OCI-LY7 (cell line): ENCODE measurements at regions not wholly inside any gene's neighbourhood (a gene's known extent, or its start where the extent isn't known, plus 50 kb on each side); places are given as distances from the start of the nearest gene placed in this dataset.

ENCODE experiments used
- BruUV-seq: library from RNA; stranded (reverse); fragments of 400-500 nt; replicated peaks from 2 replicates; lab custom pipeline; 2021; lab: Mats Ljungman, UMichigan
- CTCF ChIA-PET: fragments of 300-600 bp; sonication (Branson Sonifier 250); formaldehyde crosslinking; loops from one replicate; lab custom pipeline; 2022; ENCODE audit warnings: antibody characterized with exemption; ENCODE audit not compliant: unreplicated experiment; lab: Charles Lee
- POLR2A ChIA-PET: fragments of 300-600 bp; sonication (Branson Sonifier 250); formaldehyde crosslinking; loops from one replicate; lab custom pipeline; 2022; ENCODE audit warnings: antibody characterized with exemption; lab: Charles Lee
- DNase-seq: peaks from one replicate; pipeline ENCODE4 v3.0.0-alpha.2; 2015; ENCODE audit warnings: low spot score
- H2AFZ ChIP-seq: fragments of 200-600 bp; sonication (generic), shearing (Covaris generic); 2 replicates; pipeline ENCODE4 v1.6.1; 2014; ENCODE audit warnings: mild to moderate bottlenecking, antibody characterized with exemption, low read length, moderate library complexity
- H3K27ac ChIP-seq: fragments of 200-600 bp; sonication (generic); 2 replicates; pipeline ENCODE4 v1.5.1; 2014; ENCODE audit warnings: mixed run types, low read depth, mild to moderate bottlenecking, moderate library complexity, low read length, inconsistent platforms; ENCODE audit not compliant: poor library complexity, severe bottlenecking
- H3K36me3 ChIP-seq: fragments of 200-600 bp; sonication (generic); 2 replicates; pipeline ENCODE4 v1.6.1; 2014; ENCODE audit warnings: mild to moderate bottlenecking, antibody characterized with exemption, low read length, moderate library complexity, mixed read lengths; ENCODE audit not compliant: insufficient read depth
- H3K4me1 ChIP-seq: fragments of 200-600 bp; sonication (generic); 2 replicates; pipeline ENCODE4 v1.5.1; 2014; ENCODE audit warnings: mild to moderate bottlenecking, low read length; ENCODE audit not compliant: insufficient read depth, poor library complexity, severe bottlenecking
- H3K4me2 ChIP-seq: fragments of 200-600 bp; sonication (generic); 2 replicates; pipeline ENCODE4 v1.6.1; 2014; ENCODE audit warnings: mild to moderate bottlenecking, low read length
- H3K4me3 ChIP-seq: fragments of 200-600 bp; sonication (generic); 2 replicates; pipeline ENCODE4 v1.5.1; 2014; ENCODE audit warnings: mild to moderate bottlenecking, low read depth, low read length; ENCODE audit not compliant: poor library complexity, severe bottlenecking
- H3K79me2 ChIP-seq: fragments of 200-600 bp; sonication (generic); 2 replicates; pipeline ENCODE4 v1.6.1; 2016; ENCODE audit warnings: low read depth, mild to moderate bottlenecking, low read length, moderate library complexity, mixed read lengths; ENCODE audit not compliant: insufficient read depth
- H3K9me2 ChIP-seq: fragments of 200-600 bp; sonication (generic); 2 replicates; pipeline ENCODE4 v1.6.1; 2016; ENCODE audit warnings: mild to moderate bottlenecking, low read length, mixed read lengths; ENCODE audit not compliant: insufficient read depth
- H3K9me3 ChIP-seq: fragments of 200-600 bp; sonication (generic); 2 replicates; pipeline ENCODE4 v1.6.1; 2014; ENCODE audit warnings: mild to moderate bottlenecking, mixed run types, low read length, mixed read lengths
- H4K20me1 ChIP-seq: fragments of 200-600 bp; sonication (generic); 2 replicates; pipeline ENCODE4 v1.6.1; 2014; ENCODE audit warnings: mild to moderate bottlenecking, antibody characterized with exemption, low read length, moderate library complexity, mixed read lengths; ENCODE audit not compliant: insufficient read depth
- EZH2phosphoT487 ChIP-seq: fragments of 200-600 bp; sonication (generic); IDR thresholded peaks from 2 replicates; pipeline ENCODE4 v1.6.1; 2018; ENCODE audit warnings: low read depth, borderline replicate concordance, mild to moderate bottlenecking, mixed run types, antibody characterized with exemption, low read length, moderate library complexity, mixed read lengths
- intact Hi-C: fragments of 100-400 bp; cut with micrococcal nuclease; formaldehyde crosslinking; loops from one replicate; pipeline ENCODE4 v1.10.0; 2022; ENCODE audit not compliant: unreplicated experiment
- TF ChIP-seq, protein P1 (sequence below): fragments of 200-600 bp; sonication (generic); conservative IDR thresholded peaks from 2 replicates; pipeline ENCODE4 v1.5.1; 2014; ENCODE audit warnings: mild to moderate bottlenecking, antibody characterized with exemption, low read length, moderate library complexity, mixed read lengths

DNA sequence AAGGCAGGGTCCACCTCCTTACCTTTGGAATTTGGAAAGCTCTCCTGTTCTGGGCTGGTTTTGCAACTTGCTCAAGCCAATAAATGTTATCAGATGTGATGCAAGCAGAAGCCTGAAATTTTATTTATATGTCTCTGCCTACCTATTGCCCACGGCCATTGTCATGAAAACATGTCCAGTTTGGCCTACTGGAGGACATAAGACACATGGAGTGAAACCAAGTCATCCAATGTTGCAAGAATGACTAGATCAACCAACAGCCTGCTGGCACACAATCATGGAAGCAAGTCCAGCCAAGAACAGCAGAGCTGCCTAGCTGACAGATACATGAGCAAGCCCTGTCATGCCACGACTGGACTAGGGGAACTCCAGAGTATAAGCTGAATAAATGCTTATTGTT, 56.7 kb upstream of the IRAK1BP1 start:
- no peaks in the 10 kb centered on the region for H4K20me1 ChIP-seq
- no peaks in the 10 kb centered on the region for H3K4me1 ChIP-seq
- no peak overlapping the region for H3K27ac ChIP-seq
- no peaks in the 10 kb centered on the region for H3K9me3 ChIP-seq
- ChIA-PET CTCF (no interaction called here), POLR2A (interaction anchor here (0.6 to 1.1 kb wide), 3 partner anchors 13 to 259 kb away, joined by 3 to 4 read pairs (median 4); no protein-coding TSS in a partner anchor)
- H2AFZ ChIP-seq, result no peak overlapping the region
- intact Hi-C loops, result no loop called here
- H3K9me2 ChIP-seq, result no peaks in the 10 kb centered on the region
- H3K79me2 ChIP-seq, result no peaks in the 10 kb centered on the region
- TF ChIP-seq EZH2phosphoT487, result no peak
- TF ChIP-seq, protein P1, sequence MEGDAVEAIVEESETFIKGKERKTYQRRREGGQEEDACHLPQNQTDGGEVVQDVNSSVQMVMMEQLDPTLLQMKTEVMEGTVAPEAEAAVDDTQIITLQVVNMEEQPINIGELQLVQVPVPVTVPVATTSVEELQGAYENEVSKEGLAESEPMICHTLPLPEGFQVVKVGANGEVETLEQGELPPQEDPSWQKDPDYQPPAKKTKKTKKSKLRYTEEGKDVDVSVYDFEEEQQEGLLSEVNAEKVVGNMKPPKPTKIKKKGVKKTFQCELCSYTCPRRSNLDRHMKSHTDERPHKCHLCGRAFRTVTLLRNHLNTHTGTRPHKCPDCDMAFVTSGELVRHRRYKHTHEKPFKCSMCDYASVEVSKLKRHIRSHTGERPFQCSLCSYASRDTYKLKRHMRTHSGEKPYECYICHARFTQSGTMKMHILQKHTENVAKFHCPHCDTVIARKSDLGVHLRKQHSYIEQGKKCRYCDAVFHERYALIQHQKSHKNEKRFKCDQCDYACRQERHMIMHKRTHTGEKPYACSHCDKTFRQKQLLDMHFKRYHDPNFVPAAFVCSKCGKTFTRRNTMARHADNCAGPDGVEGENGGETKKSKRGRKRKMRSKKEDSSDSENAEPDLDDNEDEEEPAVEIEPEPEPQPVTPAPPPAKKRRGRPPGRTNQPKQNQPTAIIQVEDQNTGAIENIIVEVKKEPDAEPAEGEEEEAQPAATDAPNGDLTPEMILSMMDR, result no peak
- H3K4me2 ChIP-seq, result no peak overlapping the region
- no TSS peak for BruUV-seq
- DNase-seq, result no peak
- no peak overlapping the region for H3K4me3 ChIP-seq
- H3K36me3 ChIP-seq, result no peaks in the 10 kb centered on the region
